OCI-LY1 (cell line): ENCODE measurements at regions not wholly inside any gene's neighbourhood (a gene's known extent, or its start where the extent isn't known, plus 50 kb on each side); places are given as distances from the start of the nearest gene placed in this dataset.

Experiments
- EZH2 ChIP-seq: fragments of 200-600 bp; sonication (generic), shearing (Covaris generic); IDR thresholded peaks from 2 replicates; pipeline ENCODE4 v1.8.0; 2017; ENCODE audit warnings: borderline replicate concordance, mixed run types, mild to moderate bottlenecking, antibody characterized with exemption, low read length, moderate library complexity, mixed read lengths
- TF ChIP-seq, protein P1 (sequence below): fragments of 200-600 bp; sonication (generic), shearing (Covaris generic); IDR thresholded peaks from 2 replicates; pipeline ENCODE4 v1.5.1; 2017; ENCODE audit warnings: mild to moderate bottlenecking, antibody characterized with exemption, low read length, moderate library complexity, mixed read lengths

DNA sequence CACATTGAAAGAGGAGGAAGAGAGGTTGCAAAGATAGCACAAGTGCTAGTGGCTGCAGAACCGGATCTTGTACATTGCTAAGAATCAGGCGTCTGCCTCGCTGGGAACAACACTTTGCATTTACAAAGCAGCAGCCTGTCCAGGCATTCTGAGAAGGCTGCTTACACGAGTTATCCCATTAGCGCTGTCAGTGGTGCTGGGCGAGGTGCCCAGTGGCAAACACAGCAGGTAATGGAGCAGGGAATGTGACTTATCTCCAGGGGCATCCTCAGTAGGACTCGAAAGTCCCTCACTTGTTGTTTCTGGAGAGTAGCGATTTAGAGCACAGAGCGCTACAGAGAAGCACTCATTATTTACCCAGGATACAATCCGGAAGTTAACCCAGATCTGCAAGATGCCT, 209.6 kb downstream of the OLFM4 start:
- TF ChIP-seq, protein P1, sequence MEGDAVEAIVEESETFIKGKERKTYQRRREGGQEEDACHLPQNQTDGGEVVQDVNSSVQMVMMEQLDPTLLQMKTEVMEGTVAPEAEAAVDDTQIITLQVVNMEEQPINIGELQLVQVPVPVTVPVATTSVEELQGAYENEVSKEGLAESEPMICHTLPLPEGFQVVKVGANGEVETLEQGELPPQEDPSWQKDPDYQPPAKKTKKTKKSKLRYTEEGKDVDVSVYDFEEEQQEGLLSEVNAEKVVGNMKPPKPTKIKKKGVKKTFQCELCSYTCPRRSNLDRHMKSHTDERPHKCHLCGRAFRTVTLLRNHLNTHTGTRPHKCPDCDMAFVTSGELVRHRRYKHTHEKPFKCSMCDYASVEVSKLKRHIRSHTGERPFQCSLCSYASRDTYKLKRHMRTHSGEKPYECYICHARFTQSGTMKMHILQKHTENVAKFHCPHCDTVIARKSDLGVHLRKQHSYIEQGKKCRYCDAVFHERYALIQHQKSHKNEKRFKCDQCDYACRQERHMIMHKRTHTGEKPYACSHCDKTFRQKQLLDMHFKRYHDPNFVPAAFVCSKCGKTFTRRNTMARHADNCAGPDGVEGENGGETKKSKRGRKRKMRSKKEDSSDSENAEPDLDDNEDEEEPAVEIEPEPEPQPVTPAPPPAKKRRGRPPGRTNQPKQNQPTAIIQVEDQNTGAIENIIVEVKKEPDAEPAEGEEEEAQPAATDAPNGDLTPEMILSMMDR, result no peak
- TF ChIP-seq EZH2, result no peak
